AML-193 (cell line): ENCODE measurements at regions not wholly inside any gene's neighbourhood (a gene's known extent, or its start where the extent isn't known, plus 50 kb on each side); places are given as distances from the start of the nearest gene placed in this dataset.
A peak's percentile ranks its signal among the peaks of the same experiment; 100 is the strongest.

Source experiments
- DNase-seq, 2 experiments: peaks; one replicate each; lab custom pipeline; 2025; lab: John Stamatoyannopoulos, UW

- DNase-seq: no peak
Observed at GRCh38 chr5:74954919-74955318, 88.7 kb upstream of the FAM169A start.

DNA sequence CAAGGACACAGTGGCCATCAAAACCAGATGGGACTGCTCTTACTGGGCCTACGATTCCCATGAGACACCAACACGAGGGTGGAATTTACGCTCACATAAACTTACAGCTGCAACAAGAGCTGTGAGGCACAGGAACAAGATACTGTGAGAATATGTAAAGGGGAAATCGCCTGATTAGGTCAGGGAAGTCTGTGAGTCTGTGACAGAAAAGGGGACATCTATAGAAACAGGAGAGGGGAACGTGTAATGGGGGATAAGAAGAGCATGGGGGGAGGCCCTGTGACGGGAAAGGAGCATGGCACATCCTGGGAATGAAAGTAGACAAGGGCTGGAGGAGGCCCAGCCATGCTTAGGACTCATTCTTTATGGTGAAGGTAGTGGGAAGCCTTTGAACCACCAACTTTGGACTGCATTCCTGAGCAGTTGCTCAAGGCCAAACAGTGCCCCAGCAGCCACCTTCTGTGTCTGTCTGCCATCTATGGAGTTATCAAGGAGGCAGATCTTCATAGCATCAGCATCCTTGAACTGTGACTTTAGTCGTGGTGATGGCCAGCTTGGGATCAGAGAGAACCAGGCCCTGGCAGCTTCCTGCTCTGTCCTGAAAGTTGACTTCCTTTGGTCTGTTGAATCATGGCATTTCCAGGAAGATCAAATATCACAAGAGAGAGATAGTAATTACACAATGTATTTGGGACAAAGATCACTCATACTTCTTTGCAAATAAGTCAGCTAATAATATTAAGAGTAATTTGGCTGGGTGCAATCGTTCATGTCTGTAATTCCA is 87.9 kb upstream of the FAM169A start:
- no peak for DNase-seq

DNA sequence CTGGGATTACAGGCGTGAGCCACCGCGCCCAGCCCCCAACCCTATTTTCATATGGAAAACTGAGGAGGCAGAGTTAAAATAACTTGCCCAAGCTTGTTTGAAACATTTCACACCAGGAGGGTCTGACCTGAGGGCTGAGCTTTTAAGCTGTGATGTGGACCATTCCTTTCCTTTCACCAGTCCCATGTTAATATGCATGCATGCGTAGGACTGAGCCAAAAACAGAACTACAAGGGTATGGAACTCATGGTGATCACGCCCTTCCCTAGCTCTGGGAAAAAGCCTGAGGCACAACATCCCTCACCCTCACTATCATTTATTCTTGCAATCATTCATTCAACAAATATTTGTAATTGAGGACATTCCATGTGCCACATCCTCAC is 87.4 kb upstream of the FAM169A start:
- no peak for DNase-seq

DNA sequence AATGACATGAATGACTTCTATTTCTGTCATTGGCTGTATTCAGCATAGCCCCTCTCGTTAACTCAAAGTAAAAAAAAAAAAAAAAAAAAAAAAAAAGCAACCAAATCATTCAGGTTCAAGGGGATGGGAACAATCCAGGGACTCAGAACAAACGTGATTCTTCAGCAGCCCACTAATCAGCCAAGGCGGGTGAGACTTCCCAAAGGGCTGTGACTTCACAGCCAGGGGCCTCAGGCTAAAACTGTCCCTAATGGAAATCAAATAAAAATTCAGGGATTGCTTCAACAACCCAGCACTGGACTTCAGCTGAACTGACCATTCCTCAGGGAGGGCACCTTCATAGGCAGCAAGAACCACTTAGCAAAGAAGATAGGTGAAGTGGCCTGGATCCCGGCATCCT is 86.2 kb upstream of the FAM169A start:
- no peak for DNase-seq

GRCh38 chr5:74951865-74952264 is 85.7 kb upstream of the FAM169A start:
- no peak for DNase-seq

DNA sequence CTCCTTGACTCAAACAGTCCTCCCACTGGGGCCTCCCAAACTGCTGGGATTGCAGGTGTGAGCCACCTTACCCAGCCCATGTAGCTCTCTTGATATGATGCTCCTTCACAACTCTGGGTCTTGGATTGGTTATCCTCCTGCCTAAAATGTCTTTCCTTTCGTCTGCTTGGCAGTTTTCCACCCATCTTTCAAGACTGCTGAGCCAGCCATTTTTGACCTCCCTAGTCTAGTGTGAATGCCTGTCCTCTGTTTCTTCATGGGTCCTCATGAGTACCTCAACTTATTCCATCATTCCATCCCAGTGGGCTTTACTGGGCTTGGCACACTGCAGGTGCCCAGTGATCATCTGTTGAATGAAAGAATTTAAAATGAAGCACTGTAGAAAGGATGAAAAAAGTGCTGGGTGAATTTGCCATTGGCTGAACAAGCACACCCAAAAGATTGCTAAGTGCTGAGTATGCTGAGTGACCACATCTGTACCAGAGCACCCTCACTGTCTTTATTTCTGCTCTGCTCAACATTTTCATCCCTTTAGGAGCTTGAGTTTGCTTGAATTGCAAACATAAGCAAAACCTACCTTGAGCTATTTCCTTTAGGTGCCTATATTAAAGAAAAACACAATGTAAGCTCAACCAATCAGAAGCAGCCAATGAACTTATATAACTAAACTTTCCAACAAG is 84.8 kb upstream of the FAM169A start:
- no peak for DNase-seq

- DNase-seq: no peak
Observed at GRCh38 chr5:74949976-74950375, 83.8 kb upstream of the FAM169A start.

GRCh38 chr5:74948031-74948546 is 81.9 kb upstream of the FAM169A start:
- no peak for DNase-seq

GRCh38 chr5:74946471-74946870 is 80.3 kb upstream of the FAM169A start:
- no peak for DNase-seq

GRCh38 chr5:74945561-74946165 is 79.5 kb upstream of the FAM169A start:
- no peak for DNase-seq

DNA sequence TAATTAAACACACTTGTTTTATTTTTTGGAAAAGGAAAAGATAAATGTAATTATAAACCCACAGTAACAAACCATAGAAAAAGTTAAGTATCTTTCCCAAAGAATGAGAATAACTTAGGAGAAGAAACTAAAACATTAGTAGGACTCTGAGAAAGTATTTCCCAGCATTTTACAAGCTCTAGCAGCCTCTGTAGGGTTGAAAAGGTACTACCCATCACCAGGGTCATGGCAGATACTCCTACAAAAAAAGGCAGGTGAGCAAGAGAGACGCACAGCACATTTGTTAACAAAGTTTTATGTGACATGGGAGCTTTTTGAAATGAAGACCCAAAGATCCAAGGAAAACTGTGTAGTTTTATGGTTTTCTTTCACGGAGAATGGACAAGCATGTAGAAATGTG is 77.7 kb upstream of the FAM169A start:
- DNase-seq: no peak

DNA sequence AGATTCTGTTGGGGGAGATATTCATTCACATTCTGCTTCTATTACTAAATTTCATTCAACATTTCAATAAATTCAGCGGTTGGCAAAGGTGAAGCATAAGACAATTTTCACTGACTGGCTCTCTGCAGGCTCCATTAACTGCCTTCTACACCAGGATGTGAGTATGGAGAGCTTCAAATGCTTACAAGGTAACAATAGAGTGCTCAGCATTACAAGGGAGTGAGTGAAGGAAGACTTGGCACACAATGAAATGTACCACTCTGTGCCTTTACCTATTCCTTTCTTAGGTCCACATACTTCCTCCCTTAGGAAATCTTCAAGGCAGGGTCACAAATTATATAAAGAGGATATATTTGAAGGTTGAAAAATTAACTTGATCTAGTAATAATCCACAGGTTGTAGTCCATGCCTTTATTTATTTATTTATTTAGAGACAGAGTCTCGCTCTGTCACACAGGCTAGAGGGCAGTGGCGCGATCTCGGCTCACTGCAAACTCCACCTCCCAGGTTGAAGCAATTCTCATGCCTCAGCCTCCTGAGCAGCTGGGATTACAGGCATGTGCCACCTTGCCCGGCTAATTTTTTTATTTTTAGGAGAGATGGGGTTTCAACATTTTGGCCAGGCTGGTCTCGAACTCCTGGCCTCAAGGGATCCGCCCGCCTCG is 76.6 kb upstream of the FAM169A start:
- DNase-seq: no peak

GRCh38 chr5:74940782-74941353 is 74.7 kb upstream of the FAM169A start:
- no peak for DNase-seq

DNA sequence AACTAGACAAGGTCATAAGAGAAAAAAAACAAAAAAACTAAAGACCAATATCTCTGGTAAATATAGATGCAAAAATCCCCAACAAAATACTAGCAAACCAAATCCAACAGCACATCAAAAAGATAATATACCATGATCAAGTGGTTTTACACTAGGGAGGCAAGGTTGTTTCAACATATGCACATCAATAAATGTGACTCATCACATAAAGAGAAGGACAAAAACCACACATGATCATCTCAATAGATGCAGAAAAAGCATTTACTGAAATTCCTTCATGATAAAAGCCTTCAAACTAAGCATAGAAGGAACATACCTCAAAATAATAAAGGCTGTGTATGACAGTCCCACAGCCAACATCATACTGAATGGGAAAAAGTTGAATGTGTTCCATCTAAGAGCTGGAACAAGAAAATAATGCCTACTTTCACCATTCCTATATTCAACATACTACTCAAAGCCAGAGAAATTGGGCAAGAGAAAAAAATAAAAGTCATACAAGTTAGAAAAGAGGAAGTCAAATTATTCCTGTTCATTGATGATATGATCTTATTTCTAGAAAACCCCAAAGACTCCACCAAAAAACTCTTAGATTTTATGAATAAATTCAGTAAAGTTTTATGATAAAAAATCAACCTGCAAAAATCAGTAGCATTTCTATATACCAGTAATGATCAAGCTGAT is 72.2 kb upstream of the FAM169A start:
- DNase-seq: peak; percentile 16 to 26

- no peak for DNase-seq
Observed at GRCh38 chr5:74935752-74936091, 69.5 kb upstream of the FAM169A start.

GRCh38 chr5:74934949-74935751 is 69.0 kb upstream of the FAM169A start:
- peak in 1 of 2 experiments; percentile 12 for DNase-seq

GRCh38 chr5:74927336-74927735 is 61.1 kb upstream of the FAM169A start:
- DNase-seq: no peak

DNA sequence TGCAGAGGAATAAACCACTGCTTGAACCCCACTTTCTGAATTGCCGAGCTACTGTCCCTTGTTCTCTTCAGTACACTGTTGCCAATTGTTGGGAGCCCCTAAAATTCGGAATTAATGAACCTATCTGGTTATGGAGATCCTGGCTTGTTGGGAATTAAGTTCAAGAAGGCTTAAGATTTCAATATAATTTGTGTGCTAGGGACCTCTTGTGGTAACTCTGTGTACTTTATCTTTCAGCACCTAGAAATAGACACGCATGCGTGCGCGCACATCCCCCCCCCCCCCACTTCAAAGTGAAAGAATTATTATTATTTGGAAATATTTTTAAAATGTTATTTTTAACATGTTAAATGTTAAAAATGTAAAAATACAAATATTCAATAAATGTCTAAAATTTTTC is 53.3 kb upstream of the FAM169A start:
- peak; percentile 35 to 39 for DNase-seq

DNA sequence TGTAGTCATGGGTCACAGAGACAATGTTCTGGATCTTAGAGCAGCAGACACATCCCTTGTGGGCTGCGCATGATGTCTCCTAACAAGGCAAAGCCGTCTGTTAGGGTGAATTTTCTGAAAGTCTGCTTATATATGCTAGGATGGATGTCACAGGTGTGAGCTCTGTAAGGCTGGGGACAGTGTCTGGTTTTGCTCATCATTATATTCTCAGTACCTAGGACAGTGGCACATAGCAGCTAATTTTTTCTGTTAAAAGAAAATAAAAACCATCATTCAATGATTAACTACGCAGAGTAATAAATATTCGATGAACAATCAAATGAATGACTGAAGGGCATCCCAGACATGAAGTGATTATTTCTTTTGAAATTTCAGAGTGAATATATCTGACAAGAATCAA is 52.9 kb upstream of the FAM169A start:
- DNase-seq: no peak

DNA sequence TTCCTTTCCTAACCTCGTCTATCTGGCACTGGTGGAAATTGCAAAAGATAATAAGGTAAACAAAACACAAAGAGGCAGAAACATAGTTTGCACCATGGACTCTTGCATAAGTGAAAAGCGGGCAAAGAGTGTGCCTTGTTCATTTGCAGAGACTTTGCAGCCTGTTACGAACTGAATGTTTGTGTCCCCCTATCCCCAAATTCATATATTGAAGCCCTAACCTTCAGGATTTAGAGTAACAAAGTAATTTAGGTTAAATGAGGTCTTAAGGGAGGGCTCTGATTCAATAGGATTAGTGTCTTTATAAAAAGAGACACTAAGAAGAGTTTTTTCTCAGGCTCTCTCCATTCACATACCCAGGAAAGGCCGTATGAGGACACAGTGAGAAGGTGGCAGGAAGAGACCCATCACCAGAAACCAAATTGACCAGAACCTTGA is 52.1 kb upstream of the FAM169A start:
- DNase-seq: no peak
